T follicular helper cell (primary cell): ENCODE measurements at regions not wholly inside any gene's neighbourhood (a gene's known extent, or its start where the extent isn't known, plus 50 kb on each side); places are given as distances from the start of the nearest gene placed in this dataset.
"Not testable (repeated sequence)": the region's sequence is repeated elsewhere in the genome, so short reads cannot be mapped to it uniquely, and the experiment has no call there.

ENCODE experiments used
- DNase-seq: peaks from one replicate; pipeline ENCODE4 v3.0.0-alpha.2; 2020; ENCODE audit warnings: low read depth

- DNase-seq, result no peak
Measured at GRCh38 chr3:124043023-124043422, 51.1 kb upstream of the ROPN1 start.

GRCh38 chr3:124044956-124045355 is 53.0 kb upstream of the ROPN1 start:
- no peak for DNase-seq

GRCh38 chr3:124048967-124049798 is 57.3 kb upstream of the ROPN1 start:
- no peak for DNase-seq

- no peak for DNase-seq
Measured at GRCh38 chr3:124051636-124052035, 59.7 kb upstream of the ROPN1 start.

- DNase-seq, result no peak
Measured at GRCh38 chr3:124053871-124054270, 61.9 kb upstream of the ROPN1 start.

GRCh38 chr3:124056846-124057245 is 64.9 kb upstream of the ROPN1 start:
- no peak for DNase-seq

GRCh38 chr3:124057420-124057819 is 65.5 kb upstream of the ROPN1 start:
- DNase-seq, result no peak

GRCh38 chr3:124059580-124059979 is 67.7 kb upstream of the ROPN1 start:
- no peak for DNase-seq

GRCh38 chr3:124063197-124063909 is 71.4 kb upstream of the ROPN1 start:
- DNase-seq, result no peak

- DNase-seq, result no peak
Measured at GRCh38 chr3:124064050-124064449, 72.1 kb upstream of the ROPN1 start.

- not testable (repeated sequence) for DNase-seq
Measured at GRCh38 chr3:124066543-124066942, 74.6 kb upstream of the ROPN1 start.

GRCh38 chr3:124069706-124070105 is 77.8 kb upstream of the ROPN1 start:
- DNase-seq, result not testable (repeated sequence)

- not testable (repeated sequence) for DNase-seq
Measured at GRCh38 chr3:124075090-124075489, 83.2 kb upstream of the ROPN1 start.

GRCh38 chr3:124075753-124076152 is 83.8 kb upstream of the ROPN1 start:
- no peak for DNase-seq

- no peak for DNase-seq
Measured at GRCh38 chr3:124076235-124076634, 84.3 kb upstream of the ROPN1 start.

- DNase-seq, result no peak
Measured at GRCh38 chr3:124078953-124079911, 87.3 kb upstream of the ROPN1 start.

- no peak for DNase-seq
Measured at GRCh38 chr3:124079912-124080276, 88.0 kb upstream of the ROPN1 start.

GRCh38 chr3:124082343-124082742 is 90.4 kb upstream of the ROPN1 start:
- DNase-seq, result no peak

- DNase-seq, result no peak
Measured at GRCh38 chr3:124084022-124084881, 92.3 kb upstream of the ROPN1 start.

- DNase-seq, result no peak
Measured at GRCh38 chr3:124088801-124089200, 96.9 kb upstream of the ROPN1 start.

GRCh38 chr3:124089214-124089613 is 97.3 kb upstream of the ROPN1 start:
- DNase-seq, result no peak
